Nephron progenitor cell (in vitro differentiated cells): ENCODE measurements at regions not wholly inside any gene's neighbourhood (a gene's known extent, or its start where the extent isn't known, plus 50 kb on each side); places are given as distances from the start of the nearest gene placed in this dataset.
A peak's percentile ranks its signal among the peaks of the same experiment; 100 is the strongest.

Experiments used
- DNase-seq: peaks from one replicate; pipeline ENCODE4 v3.0.0; 2021
- H3K27ac Mint-ChIP-seq: 2 replicates; pipeline ENCODE4 v1.8.0; 2021; ENCODE audit warnings: mild to moderate bottlenecking, moderate library complexity, mixed read lengths
- H3K27me3 Mint-ChIP-seq: 2 replicates; pipeline ENCODE4 v1.8.0; 2021; ENCODE audit warnings: mild to moderate bottlenecking, low read depth, mixed read lengths; ENCODE audit not compliant: poor library complexity
- H3K36me3 Mint-ChIP-seq: 2 replicates; pipeline ENCODE4 v1.8.0; 2021; ENCODE audit warnings: low read depth, mixed read lengths
- H3K4me1 Mint-ChIP-seq: 2 replicates; pipeline ENCODE4 v1.8.0; 2021; ENCODE audit warnings: mixed read lengths
- H3K4me3 Mint-ChIP-seq: 2 replicates; pipeline ENCODE4 v1.8.0; 2021; ENCODE audit warnings: mild to moderate bottlenecking, moderate library complexity, mixed read lengths
- H3K9me3 Mint-ChIP-seq: 2 replicates; pipeline ENCODE4 v1.8.0; 2021; ENCODE audit warnings: mild to moderate bottlenecking, moderate library complexity, mixed read lengths
- CTCF ChIP-seq: fragments of 200-600 bp; sonication (generic); IDR thresholded peaks from 2 replicates; pipeline ENCODE4 v1.5.0; 2021; ENCODE audit warnings: antibody characterized with exemption

DNA sequence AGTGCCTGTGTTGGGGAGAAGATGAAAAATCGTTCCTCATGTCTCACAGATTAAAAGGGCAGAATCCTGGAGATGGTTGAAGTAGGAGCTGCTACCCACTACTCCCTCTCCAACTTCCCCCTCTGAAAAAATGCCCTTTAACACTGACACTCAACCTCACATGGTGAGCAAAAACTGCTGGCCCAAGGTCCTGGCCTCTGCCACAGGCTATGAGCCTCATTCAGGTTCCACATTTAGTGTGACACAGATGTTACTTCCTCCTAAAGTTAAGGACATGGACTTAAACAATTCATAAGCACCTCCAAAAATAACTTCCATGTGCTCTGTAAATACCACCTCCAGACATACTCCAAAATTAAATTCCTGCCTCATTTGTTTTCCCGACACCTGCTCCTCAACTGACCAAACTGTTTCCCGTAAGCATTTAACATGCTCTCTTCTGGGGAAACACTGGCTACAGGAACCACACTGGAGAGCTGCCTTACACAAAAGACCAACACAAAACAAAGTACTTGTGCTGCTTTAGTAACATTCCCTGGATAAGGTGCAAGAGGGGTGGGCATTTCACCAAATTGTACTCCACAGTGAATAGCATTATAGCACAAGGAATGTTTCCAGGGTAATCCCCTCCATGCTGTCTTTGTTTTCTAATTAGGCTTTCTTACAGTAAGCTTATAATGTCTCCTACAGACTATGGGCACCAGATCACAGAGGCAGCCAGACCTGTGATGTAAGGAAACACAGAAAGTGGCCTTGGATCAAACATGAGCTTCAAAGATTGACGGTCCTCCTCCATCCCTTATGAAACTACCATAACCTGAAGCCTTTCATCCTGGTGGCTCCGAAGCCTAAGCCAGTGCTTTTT, 57.0 kb downstream of the PHLDA1 start:
- no peak for DNase-seq
- Mint-ChIP-seq H3K4me3 (no peak overlapping the region), H3K9me3 (no peaks in the 10 kb centered on the region), H3K4me1 (peaks cover 50% of the 10 kb centered on the region), H3K27ac (no peak overlapping the region), H3K27me3 (no peaks in the 10 kb centered on the region), H3K36me3 (no peaks in the 10 kb centered on the region)
- no peak for TF ChIP-seq CTCF

DNA sequence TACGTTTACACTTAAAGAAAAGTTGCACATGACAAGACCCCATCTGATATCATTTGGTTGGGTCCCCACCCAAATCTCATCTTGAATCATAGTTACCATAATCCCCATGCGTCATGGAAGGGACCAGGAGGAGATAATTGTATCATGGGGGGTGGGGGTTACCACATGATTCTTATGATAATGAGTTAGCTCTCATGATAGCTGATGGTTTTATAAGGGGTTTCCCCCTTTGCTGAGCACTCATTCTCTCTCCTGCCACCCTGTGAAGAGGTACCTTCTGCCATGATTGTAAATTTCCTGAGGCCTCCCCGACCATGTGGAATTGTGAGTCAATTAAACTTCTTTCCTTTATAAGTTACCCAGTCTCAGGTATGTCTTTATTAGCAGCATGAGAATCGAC, 60.3 kb downstream of the PHLDA1 start:
- H3K36me3 Mint-ChIP-seq = no peaks in the 10 kb centered on the region
- no peak overlapping the region for H3K4me3 Mint-ChIP-seq
- H3K27me3 Mint-ChIP-seq = no peaks in the 10 kb centered on the region
- no peaks in the 10 kb centered on the region for H3K9me3 Mint-ChIP-seq
- no peak for DNase-seq
- no peak for TF ChIP-seq CTCF
- H3K27ac Mint-ChIP-seq = no peak overlapping the region
- peaks cover 25% of the 10 kb centered on the region for H3K4me1 Mint-ChIP-seq

GRCh38 chr12:75970310-75970709, 61.3 kb downstream of the PHLDA1 start:
- no peak for DNase-seq
- TF ChIP-seq CTCF = no peak
- Mint-ChIP-seq H3K4me1 (peaks cover 28% of the 10 kb centered on the region), H3K27ac (no peak overlapping the region), H3K4me3 (no peak overlapping the region), H3K27me3 (no peaks in the 10 kb centered on the region), H3K9me3 (no peaks in the 10 kb centered on the region), H3K36me3 (no peaks in the 10 kb centered on the region)

DNA sequence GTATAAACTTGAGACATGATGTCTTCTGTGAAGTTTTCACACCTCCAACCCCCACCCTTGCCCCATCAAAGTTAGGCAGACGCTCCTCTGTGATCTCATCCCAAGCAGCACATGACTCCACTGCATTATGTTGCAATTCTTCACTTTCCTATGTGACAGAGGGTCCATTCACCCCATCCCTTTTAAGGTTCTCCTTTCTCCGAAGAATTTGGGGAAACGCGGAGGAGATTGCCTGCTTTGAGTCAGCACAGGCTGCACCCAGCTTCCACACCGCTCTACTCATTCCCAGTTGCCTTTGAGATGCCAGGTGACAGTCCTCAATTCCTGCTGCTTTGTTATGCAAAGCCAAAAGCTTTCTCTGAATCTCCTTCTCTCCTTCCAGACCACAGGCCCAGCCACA, 61.8 kb downstream of the PHLDA1 start:
- no peak for TF ChIP-seq CTCF
- Mint-ChIP-seq H3K27me3 (no peaks in the 10 kb centered on the region), H3K9me3 (no peaks in the 10 kb centered on the region), H3K4me1 (peaks cover 33% of the 10 kb centered on the region), H3K4me3 (no peak overlapping the region), H3K36me3 (no peaks in the 10 kb centered on the region), H3K27ac (no peak overlapping the region)
- no peak for DNase-seq

- Mint-ChIP-seq H3K4me3 (no peak overlapping the region), H3K4me1 (peaks cover 50% of the 10 kb centered on the region), H3K9me3 (no peaks in the 10 kb centered on the region), H3K36me3 (no peaks in the 10 kb centered on the region), H3K27ac (no peak overlapping the region), H3K27me3 (peaks cover 8% of the 10 kb centered on the region)
- TF ChIP-seq CTCF = no peak
- no peak for DNase-seq
Measured at GRCh38 chr12:75965661-75966060, 65.9 kb downstream of the PHLDA1 start.

- Mint-ChIP-seq H3K36me3 (no peaks in the 10 kb centered on the region), H3K27me3 (peaks cover 8% of the 10 kb centered on the region), H3K27ac (peak overlapping the region; percentile 31), H3K9me3 (no peaks in the 10 kb centered on the region), H3K4me1 (peaks cover 54% of the 10 kb centered on the region), H3K4me3 (no peak overlapping the region)
- TF ChIP-seq CTCF = no peak
- DNase-seq = no peak
Measured at GRCh38 chr12:75964150-75964549, 67.4 kb downstream of the PHLDA1 start.
